Breast epithelium (tissue), 4 donors: ENCODE measurements at regions not wholly inside any gene's neighbourhood (a gene's known extent, or its start where the extent isn't known, plus 50 kb on each side); places are given as distances from the start of the nearest gene placed in this dataset.
"Not testable (repeated sequence)": the region's sequence is repeated elsewhere in the genome, so short reads cannot be mapped to it uniquely, and the experiment has no call there.

Experiments
- DNase-seq, 2 donors: peaks; one replicate each; pipeline ENCODE4 v3.0.0-alpha.2; 2019; ENCODE audit warnings: low spot score in 2 of 2
- H3K27ac ChIP-seq, 2 donors: fragments of 200-600 bp; sonication (generic) in 1 of 2; one replicate each; pipeline ENCODE4 v1.5.1; 2016 to 2019; ENCODE audit warnings: mild to moderate bottlenecking in 1 of 2
- H3K27me3 ChIP-seq, 2 donors: fragments of 200-600 bp; sonication (generic) in 1 of 2; one replicate each; pipeline versions ENCODE4 v1.5.1 to v1.6.0; 2017 to 2019; ENCODE audit warnings: control low read depth in 1 of 2, mild to moderate bottlenecking in 1 of 2
- H3K36me3 ChIP-seq: fragments of 200-600 bp; one replicate; pipeline ENCODE4 v1.5.1; 2019
- H3K4me1 ChIP-seq, 2 donors: fragments of 200-600 bp; sonication (generic); one replicate each; pipeline ENCODE4 v1.5.1; 2016 to 2019; ENCODE audit warnings: control low read depth in 1 of 2
- H3K4me3 ChIP-seq, 3 donors: fragments of 200-600 bp; sonication (generic); 1 replicate in 2 of 3; 2 replicates in 1 of 3; pipeline ENCODE4 v1.5.1; 2016 to 2019; ENCODE audit warnings: mild to moderate bottlenecking in 3 of 3, moderate library complexity in 2 of 3
- H3K9me3 ChIP-seq, 2 donors: fragments of 200-600 bp; sonication (generic) in 1 of 2; one replicate each; pipeline ENCODE4 v1.5.1; 2016 to 2019; ENCODE audit warnings: control low read depth in 1 of 2
- POLR2A ChIP-seq: fragments of 450-650 bp; IDR thresholded peaks from one replicate; pipeline ENCODE4 v1.6.1; 2016; ENCODE audit warnings: antibody characterized with exemption, mild to moderate bottlenecking, moderate library complexity
- POLR2AphosphoS5 ChIP-seq, 3 donors: sonication (generic); formaldehyde crosslinking; IDR thresholded peaks; one replicate each; pipeline ENCODE4 v1.6.1; 2017; ENCODE audit warnings: antibody characterized with exemption in 3 of 3
- intact Hi-C: fragments of 100-400 bp; cut with DNase I; formaldehyde crosslinking; loops from one replicate; pipeline ENCODE4 v1.15.1; 2023; ENCODE audit warnings: low total_unique reads
- TF ChIP-seq, protein P1 (sequence below), 3 donors: fragments of 450-650 bp; IDR thresholded peaks; one replicate each; pipeline ENCODE4 v1.5.1; 2016 to 2017; ENCODE audit warnings: antibody characterized with exemption in 3 of 3, mild to moderate bottlenecking in 3 of 3, moderate library complexity in 3 of 3

DNA sequence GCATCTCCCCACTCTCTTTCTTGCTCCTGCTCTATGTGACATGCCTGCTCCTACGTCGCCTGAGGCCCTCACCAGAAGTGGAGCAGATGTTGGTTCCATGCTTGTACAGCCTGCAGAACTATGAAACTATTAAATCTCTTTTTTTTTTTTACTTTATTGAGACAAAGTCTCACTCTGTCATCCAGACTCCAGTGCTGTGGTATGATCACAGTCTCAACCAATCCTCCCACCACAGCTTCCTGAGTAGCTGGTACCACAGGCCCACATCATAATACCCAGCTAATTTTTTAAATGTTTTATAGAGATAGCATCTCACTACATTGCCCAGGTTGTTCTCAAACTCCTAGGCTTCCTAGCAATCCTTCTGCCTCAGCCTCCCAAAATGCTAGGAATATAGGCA is 1067.7 kb downstream of the PCDH9 start:
- H3K36me3 ChIP-seq: no peaks in the 10 kb centered on the region
- no peaks in the 10 kb centered on the region for H3K9me3 ChIP-seq
- no peak overlapping the region for H3K4me3 ChIP-seq
- TF ChIP-seq, protein P1, sequence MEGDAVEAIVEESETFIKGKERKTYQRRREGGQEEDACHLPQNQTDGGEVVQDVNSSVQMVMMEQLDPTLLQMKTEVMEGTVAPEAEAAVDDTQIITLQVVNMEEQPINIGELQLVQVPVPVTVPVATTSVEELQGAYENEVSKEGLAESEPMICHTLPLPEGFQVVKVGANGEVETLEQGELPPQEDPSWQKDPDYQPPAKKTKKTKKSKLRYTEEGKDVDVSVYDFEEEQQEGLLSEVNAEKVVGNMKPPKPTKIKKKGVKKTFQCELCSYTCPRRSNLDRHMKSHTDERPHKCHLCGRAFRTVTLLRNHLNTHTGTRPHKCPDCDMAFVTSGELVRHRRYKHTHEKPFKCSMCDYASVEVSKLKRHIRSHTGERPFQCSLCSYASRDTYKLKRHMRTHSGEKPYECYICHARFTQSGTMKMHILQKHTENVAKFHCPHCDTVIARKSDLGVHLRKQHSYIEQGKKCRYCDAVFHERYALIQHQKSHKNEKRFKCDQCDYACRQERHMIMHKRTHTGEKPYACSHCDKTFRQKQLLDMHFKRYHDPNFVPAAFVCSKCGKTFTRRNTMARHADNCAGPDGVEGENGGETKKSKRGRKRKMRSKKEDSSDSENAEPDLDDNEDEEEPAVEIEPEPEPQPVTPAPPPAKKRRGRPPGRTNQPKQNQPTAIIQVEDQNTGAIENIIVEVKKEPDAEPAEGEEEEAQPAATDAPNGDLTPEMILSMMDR (IDR thresholded peaks at IDR 0.05): no peak
- no peak for TF ChIP-seq POLR2AphosphoS5 (IDR thresholded peaks at IDR 0.05)
- no peak for TF ChIP-seq POLR2A
- H3K4me1 ChIP-seq: no peaks in the 10 kb centered on the region
- no peaks in the 10 kb centered on the region for H3K27me3 ChIP-seq
- intact Hi-C loops: no loop called here
- no peak for DNase-seq
- no peak overlapping the region for H3K27ac ChIP-seq

DNA sequence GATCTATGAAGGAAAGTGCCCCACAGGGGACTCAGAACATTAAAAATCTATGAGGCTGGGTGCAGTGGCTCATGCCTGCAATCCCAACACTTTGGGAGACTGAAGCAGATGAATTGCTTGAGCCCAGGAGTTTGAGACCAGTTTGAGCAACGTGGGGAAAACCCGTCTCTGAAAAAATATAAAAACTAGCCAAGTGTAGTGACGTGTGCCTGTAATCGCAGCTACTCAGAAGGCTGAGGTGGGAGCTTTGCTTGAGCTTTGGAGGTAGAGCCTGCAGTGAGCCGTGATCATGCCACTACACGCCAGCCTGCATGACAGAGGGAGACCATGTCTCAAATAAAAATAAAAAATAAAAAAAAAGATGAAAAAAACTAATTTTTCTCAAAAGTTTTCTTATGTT is 1070.6 kb downstream of the PCDH9 start:
- intact Hi-C loops: no loop called here
- Histone ChIP-seq H3K27me3 (no peaks in the 10 kb centered on the region), H3K4me1 (no peaks in the 10 kb centered on the region), H3K4me3 (no peak overlapping the region), H3K9me3 (no peaks in the 10 kb centered on the region), H3K27ac (no peak overlapping the region), H3K36me3 (no peaks in the 10 kb centered on the region)
- TF ChIP-seq, protein P1 (IDR thresholded peaks at IDR 0.05): no peak
- TF ChIP-seq POLR2AphosphoS5 (IDR thresholded peaks at IDR 0.05) (no peak), POLR2A (no peak)
- DNase-seq: no peak

DNA sequence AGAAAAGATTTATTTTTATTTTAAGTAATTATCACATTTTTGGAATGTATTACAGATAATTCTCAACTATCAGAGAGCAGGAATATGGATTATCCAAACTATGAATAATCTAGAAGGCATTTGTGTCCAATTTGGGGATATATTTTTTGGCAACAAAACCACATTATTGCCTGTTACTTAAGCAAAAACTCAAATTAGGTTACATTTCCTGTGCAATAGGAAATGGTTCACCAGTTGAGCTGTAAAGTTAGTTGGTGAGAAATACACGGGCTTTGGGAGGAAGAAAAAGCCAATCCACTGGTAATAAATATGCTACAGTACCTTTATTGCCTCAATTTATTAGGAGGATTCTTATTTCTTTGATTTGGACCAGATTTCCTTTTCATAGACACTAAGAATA is 1075.2 kb downstream of the PCDH9 start:
- no peak for DNase-seq

DNA sequence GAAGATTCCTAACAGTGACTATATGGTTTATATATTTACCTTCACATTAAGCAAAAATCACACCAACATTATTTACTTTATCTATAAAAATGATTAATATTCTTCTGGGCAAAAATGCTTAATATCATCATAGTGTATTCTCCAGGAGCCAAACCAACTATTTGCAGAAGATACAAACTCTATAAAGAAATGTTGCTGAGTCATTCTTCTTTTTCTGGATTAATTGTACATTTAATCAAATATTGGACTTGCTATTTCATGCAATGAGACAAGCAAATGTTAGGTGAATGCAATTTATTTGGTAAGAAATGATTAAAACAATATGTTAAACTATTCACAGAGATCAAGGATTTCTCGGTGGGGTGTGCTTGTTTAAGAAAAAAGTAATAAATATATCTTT is 1075.8 kb downstream of the PCDH9 start:
- TF ChIP-seq POLR2AphosphoS5 (IDR thresholded peaks at IDR 0.05) (no peak), POLR2A (no peak)
- TF ChIP-seq, protein P1 (IDR thresholded peaks at IDR 0.05): no peak
- no peak for DNase-seq

More for the DNA sequence above, 1075.2 kb downstream of the PCDH9 start:
- TF ChIP-seq, protein P1 (IDR thresholded peaks at IDR 0.05): no peak
- TF ChIP-seq POLR2A: no peak
- TF ChIP-seq POLR2AphosphoS5 (IDR thresholded peaks at IDR 0.05): no peak
- no peaks in the 10 kb centered on the region for H3K27me3 ChIP-seq
- H3K4me3 ChIP-seq: no peak overlapping the region
- H3K27ac ChIP-seq: no peak overlapping the region
- no peaks in the 10 kb centered on the region for H3K36me3 ChIP-seq
- H3K4me1 ChIP-seq: no peaks in the 10 kb centered on the region
- no peaks in the 10 kb centered on the region for H3K9me3 ChIP-seq
- intact Hi-C loops: no loop called here

GRCh38 chr13:66152596-66152995 is 1077.5 kb downstream of the PCDH9 start:
- intact Hi-C loops: no loop called here
- Histone ChIP-seq H3K27me3 (no peaks in the 10 kb centered on the region), H3K9me3 (no peaks in the 10 kb centered on the region), H3K27ac (no peak overlapping the region), H3K36me3 (no peaks in the 10 kb centered on the region), H3K4me3 (no peak overlapping the region), H3K4me1 (no peaks in the 10 kb centered on the region)
- TF ChIP-seq POLR2AphosphoS5 (IDR thresholded peaks at IDR 0.05): no peak
- TF ChIP-seq, protein P1 (IDR thresholded peaks at IDR 0.05): no peak
- no peak for TF ChIP-seq POLR2A
- DNase-seq: no peak

More for the DNA sequence above, 1075.8 kb downstream of the PCDH9 start:
- Histone ChIP-seq H3K36me3 (no peaks in the 10 kb centered on the region), H3K27ac (no peak overlapping the region), H3K4me3 (no peak overlapping the region), H3K27me3 (no peaks in the 10 kb centered on the region), H3K9me3 (no peaks in the 10 kb centered on the region), H3K4me1 (no peaks in the 10 kb centered on the region)
- intact Hi-C loops: no loop called here

DNA sequence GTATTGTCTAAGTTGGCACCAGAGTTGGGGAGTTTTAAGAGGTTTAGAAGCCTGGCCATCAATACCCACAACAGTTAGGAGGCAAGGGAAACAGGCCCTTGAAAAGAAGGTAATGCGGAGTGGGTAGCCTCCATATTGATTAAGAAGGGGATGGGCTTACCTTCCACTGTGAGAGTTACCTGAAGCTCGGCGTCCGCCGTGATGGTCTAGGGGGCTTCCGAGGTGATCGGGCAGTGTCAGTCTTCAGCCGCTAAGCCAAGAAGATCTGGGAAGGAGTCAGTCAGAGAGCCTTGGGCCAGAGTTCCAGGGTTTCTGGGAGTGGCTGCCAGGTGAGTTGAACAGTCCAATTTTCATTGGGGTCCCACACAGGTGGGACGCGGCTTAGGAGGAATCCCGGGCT is 1085.8 kb downstream of the PCDH9 start:
- intact Hi-C loops, DNase-seq: not testable (repeated sequence)

More for the DNA sequence above, 1085.8 kb downstream of the PCDH9 start:
- not testable (repeated sequence) for H3K4me1 ChIP-seq, H3K4me3 ChIP-seq, H3K27me3 ChIP-seq, H3K9me3 ChIP-seq, H3K27ac ChIP-seq, H3K36me3 ChIP-seq
